Coronary artery (tissue), 2 donors: ENCODE measurements at regions not wholly inside any gene's neighbourhood (a gene's known extent, or its start where the extent isn't known, plus 50 kb on each side); places are given as distances from the start of the nearest gene placed in this dataset.

Experiments used
- DNase-seq: peaks from one replicate; pipeline ENCODE4 v3.0.0-alpha.2; 2017; ENCODE audit warnings: low spot score
- H3K27ac ChIP-seq, 2 donors: fragments of 200-600 bp; sonication (generic); one replicate each; pipeline ENCODE4 v1.5.1; 2016 to 2019
- H3K4me3 ChIP-seq: fragments of 200-600 bp; sonication (generic); 2 replicates; pipeline ENCODE4 v1.5.1; 2016; ENCODE audit warnings: mild to moderate bottlenecking, moderate library complexity
- TF ChIP-seq, protein P1 (sequence below): fragments of 200-600 bp; sonication (generic); IDR thresholded peaks from one replicate; pipeline ENCODE4 v1.5.1; 2019; ENCODE audit warnings: antibody characterized with exemption

- TF ChIP-seq, protein P1, sequence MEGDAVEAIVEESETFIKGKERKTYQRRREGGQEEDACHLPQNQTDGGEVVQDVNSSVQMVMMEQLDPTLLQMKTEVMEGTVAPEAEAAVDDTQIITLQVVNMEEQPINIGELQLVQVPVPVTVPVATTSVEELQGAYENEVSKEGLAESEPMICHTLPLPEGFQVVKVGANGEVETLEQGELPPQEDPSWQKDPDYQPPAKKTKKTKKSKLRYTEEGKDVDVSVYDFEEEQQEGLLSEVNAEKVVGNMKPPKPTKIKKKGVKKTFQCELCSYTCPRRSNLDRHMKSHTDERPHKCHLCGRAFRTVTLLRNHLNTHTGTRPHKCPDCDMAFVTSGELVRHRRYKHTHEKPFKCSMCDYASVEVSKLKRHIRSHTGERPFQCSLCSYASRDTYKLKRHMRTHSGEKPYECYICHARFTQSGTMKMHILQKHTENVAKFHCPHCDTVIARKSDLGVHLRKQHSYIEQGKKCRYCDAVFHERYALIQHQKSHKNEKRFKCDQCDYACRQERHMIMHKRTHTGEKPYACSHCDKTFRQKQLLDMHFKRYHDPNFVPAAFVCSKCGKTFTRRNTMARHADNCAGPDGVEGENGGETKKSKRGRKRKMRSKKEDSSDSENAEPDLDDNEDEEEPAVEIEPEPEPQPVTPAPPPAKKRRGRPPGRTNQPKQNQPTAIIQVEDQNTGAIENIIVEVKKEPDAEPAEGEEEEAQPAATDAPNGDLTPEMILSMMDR = no peak
- no peak for DNase-seq
- Histone ChIP-seq H3K27ac (no peak overlapping the region), H3K4me3 (no peak overlapping the region)
Measured at GRCh38 chr1:191971447-191971846, 186.8 kb upstream of the RGS18 start.

DNA sequence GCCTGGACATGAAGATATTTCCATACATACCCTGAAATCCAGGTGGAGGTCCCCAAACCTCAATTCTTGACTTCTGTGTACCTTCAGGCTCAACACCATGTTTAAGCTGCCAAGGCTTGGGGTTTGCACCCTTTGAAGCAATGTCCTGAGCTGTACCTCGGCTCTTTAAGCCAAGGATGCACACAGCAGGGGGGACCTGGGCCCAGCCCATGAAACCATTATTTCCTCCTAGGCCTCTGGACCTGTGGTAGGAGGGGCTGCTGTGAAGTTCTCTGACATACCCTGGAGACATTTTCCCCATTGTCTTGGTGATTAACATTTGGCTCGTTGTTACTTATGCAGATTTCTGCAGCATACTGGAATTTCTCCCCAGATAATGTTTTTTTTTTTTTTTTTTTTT lies 184.3 kb upstream of the RGS18 start:
- H3K27ac ChIP-seq = no peak overlapping the region
- no peak overlapping the region for H3K4me3 ChIP-seq
- TF ChIP-seq, protein P1 = no peak
- no peak for DNase-seq

GRCh38 chr1:191977874-191978506 lies 180.3 kb upstream of the RGS18 start:
- TF ChIP-seq, protein P1 = no peak
- Histone ChIP-seq H3K27ac (no peak overlapping the region), H3K4me3 (no peak overlapping the region)
- no peak for DNase-seq

GRCh38 chr1:191984856-191985255 lies 173.4 kb upstream of the RGS18 start:
- no peak overlapping the region for H3K4me3 ChIP-seq
- DNase-seq = no peak
- no peak overlapping the region for H3K27ac ChIP-seq
- TF ChIP-seq, protein P1 = no peak

GRCh38 chr1:191992118-191992517 lies 166.1 kb upstream of the RGS18 start:
- H3K4me3 ChIP-seq = no peak overlapping the region
- no peak overlapping the region for H3K27ac ChIP-seq
- DNase-seq = no peak
- TF ChIP-seq, protein P1 = no peak

GRCh38 chr1:191993549-191993948 lies 164.7 kb upstream of the RGS18 start:
- no peak for DNase-seq
- no peak overlapping the region for H3K4me3 ChIP-seq
- TF ChIP-seq, protein P1 = no peak
- no peak overlapping the region for H3K27ac ChIP-seq

DNA sequence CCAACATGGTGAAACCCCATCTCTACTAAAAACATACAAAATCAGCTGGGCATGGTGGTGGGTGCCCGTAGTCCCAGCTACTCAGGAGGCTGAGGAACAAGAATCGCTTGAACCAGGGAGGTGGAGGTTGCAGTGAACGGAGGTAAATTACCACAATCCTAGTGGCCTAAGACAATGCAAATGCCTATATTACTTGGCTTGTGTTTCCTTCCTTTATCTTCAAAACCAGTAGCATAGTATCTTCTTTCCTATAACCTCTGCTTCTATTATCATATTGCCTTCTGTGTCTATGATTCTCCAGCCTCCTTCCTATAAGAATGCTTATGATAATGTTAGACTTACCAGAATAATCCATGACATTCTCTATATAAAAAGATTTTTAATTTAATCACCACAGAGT lies 156.2 kb upstream of the RGS18 start:
- DNase-seq = no peak
- TF ChIP-seq, protein P1 = no peak
- no peak overlapping the region for H3K4me3 ChIP-seq
- H3K27ac ChIP-seq = no peak overlapping the region
